Keratinocyte (primary cell): ENCODE measurements at regions not wholly inside any gene's neighbourhood (a gene's known extent, or its start where the extent isn't known, plus 50 kb on each side); places are given as distances from the start of the nearest gene placed in this dataset.

Experiments used
- CTCF ChIP-seq, 3 experiments: IDR thresholded peaks in 1 of 3; conservative IDR thresholded peaks in 1 of 3; optimal IDR thresholded peaks in 1 of 3; 2 replicates in 2 of 3; 3 replicates in 1 of 3; pipeline versions ENCODE3 to v1.5.1; 2011; ENCODE audit warnings: low read length in 3 of 3, mild to moderate bottlenecking in 3 of 3, moderate library complexity in 2 of 3, control low read depth in 1 of 3, inconsistent platforms in 1 of 3; ENCODE audit not compliant: insufficient read depth in 2 of 3; ENCODE audit errors: extremely low read depth in 1 of 3
- EZH2 ChIP-seq: IDR thresholded peaks from one replicate; pipeline ENCODE4 v1.6.1; 2012; ENCODE audit warnings: inconsistent platforms, mild to moderate bottlenecking, low read length, moderate library complexity

DNA sequence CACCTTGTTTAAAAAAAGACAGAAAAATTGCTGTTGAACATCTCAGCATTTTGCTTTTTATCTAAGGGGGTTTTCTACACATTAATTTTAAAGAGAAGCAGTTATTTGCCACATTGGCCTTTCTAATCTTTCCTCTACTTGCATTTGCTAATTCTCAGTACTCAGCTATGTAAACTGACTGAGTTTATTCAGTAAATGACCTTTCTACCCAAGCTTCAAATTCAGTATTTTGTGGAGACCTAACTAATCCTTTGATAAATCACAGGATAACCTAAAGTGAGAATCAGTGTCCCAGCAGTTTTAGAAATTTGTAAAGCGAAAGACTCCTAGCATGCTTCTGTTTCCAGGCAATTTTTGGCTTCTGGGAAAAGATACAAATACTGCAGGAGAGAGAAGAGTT is 288.4 kb downstream of the ASXL3 start:
- TF ChIP-seq CTCF (optimal IDR thresholded peaks at IDR 0.05 in 1 of 3, IDR thresholded peaks at IDR 0.05 in 1 of 3, conservative IDR thresholded peaks at IDR 0.05 in 1 of 3; ENCODE audit: extremely low read depth in 1 of 3, insufficient read depth in 2 of 3, low read length in 3 of 3) (no peak), EZH2 (no peak)
